AG09319 (cell line): ENCODE measurements at regions not wholly inside any gene's neighbourhood (a gene's known extent, or its start where the extent isn't known, plus 50 kb on each side); places are given as distances from the start of the nearest gene placed in this dataset.

Source experiments
- DNase-seq: peaks from one replicate; pipeline ENCODE4 v3.0.0-alpha.2; 2010; ENCODE audit warnings: low read depth; ENCODE audit errors: extremely low read depth
- CTCF ChIP-seq: IDR thresholded peaks from 2 replicates; pipeline ENCODE4 v1.5.1; 2011; ENCODE audit warnings: low read depth, mild to moderate bottlenecking, inconsistent platforms, low read length, moderate library complexity

GRCh38 chr1:56139836-56140235 lies 439.5 kb downstream of the PLPP3 start:
- TF ChIP-seq CTCF, result no peak
- DNase-seq, result no peak

- TF ChIP-seq CTCF, result no peak
- no peak for DNase-seq
These were observed 441.6 kb downstream of the PLPP3 start for GRCh38 chr1:56137521-56138505.

GRCh38 chr1:56137090-56137489 lies 442.3 kb downstream of the PLPP3 start:
- no peak for DNase-seq

GRCh38 chr1:56135864-56136147 lies 443.6 kb downstream of the PLPP3 start:
- no peak for TF ChIP-seq CTCF
- no peak for DNase-seq

More at GRCh38 chr1:56137090-56137489, 442.3 kb downstream of the PLPP3 start:
- no peak for TF ChIP-seq CTCF

- TF ChIP-seq CTCF, result no peak
- no peak for DNase-seq
These were observed 444.1 kb downstream of the PLPP3 start for GRCh38 chr1:56135069-56135863.

- no peak for DNase-seq
- TF ChIP-seq CTCF, result no peak
These were observed 445.6 kb downstream of the PLPP3 start for GRCh38 chr1:56133522-56134472.
